Body of pancreas (tissue), 4 donors: ENCODE measurements at regions not wholly inside any gene's neighbourhood (a gene's known extent, or its start where the extent isn't known, plus 50 kb on each side); places are given as distances from the start of the nearest gene placed in this dataset.

ENCODE experiments used
- CTCF ChIP-seq, 7 experiments: fragments of 450-650 bp in 4 of 7; fragments of 200-600 bp in 3 of 7; sonication (generic) in 3 of 7; IDR thresholded peaks; one replicate each; pipeline ENCODE4 v1.5.1; 2016 to 2019; ENCODE audit warnings: antibody characterized with exemption in 7 of 7
- POLR2A ChIP-seq, 3 donors: fragments of 450-650 bp; IDR thresholded peaks; one replicate each; pipeline ENCODE4 v1.6.1; 2016; ENCODE audit warnings: antibody characterized with exemption in 3 of 3, mild to moderate bottlenecking in 2 of 3

- TF ChIP-seq POLR2A (IDR thresholded peaks at IDR 0.05) (no peak), CTCF (IDR thresholded peaks at IDR 0.05) (no peak)
Observed at GRCh38 chr20:55365745-55366144, 639.6 kb downstream of the CBLN4 start.
